HepG2 (cell line): ENCODE measurements at regions not wholly inside any gene's neighbourhood (a gene's known extent, or its start where the extent isn't known, plus 50 kb on each side); places are given as distances from the start of the nearest gene placed in this dataset.
"Not testable (repeated sequence)": the region's sequence is repeated elsewhere in the genome, so short reads cannot be mapped to it uniquely, and the experiment has no call there.

ENCODE experiments used
- ATAC-seq: fragments of 200-7000 bp; cut with Tn5 transposase; 3 replicates; pipeline ENCODE4 v1.9.1; 2020; ENCODE audit warnings: mild to moderate bottlenecking, moderate library complexity
- BruUV-seq: library from RNA; stranded (reverse); fragments of 400-500 nt; replicated peaks from 2 replicates; lab custom pipeline; 2021; lab: Mats Ljungman, UMichigan
- CTCF ChIA-PET: fragments of 300-600 bp; formaldehyde crosslinking; extraction: SDS; loops from one replicate; lab custom pipeline; 2021; ENCODE audit warnings: low total read pairs, inconsistent platforms, low intra/inter-chr PET ratio; lab: Yijun Ruan, JAX
- POLR2A ChIA-PET: fragments of 350-600 bp; sonication (Branson Sonifier 250); formaldehyde crosslinking; loops from one replicate; lab custom pipeline; 2020; ENCODE audit warnings: antibody characterized with exemption, inconsistent platforms; lab: Yijun Ruan, JAX
- DNase-seq: peaks from one replicate; pipeline ENCODE4 v3.0.0-alpha.2; 2015; ENCODE audit warnings: low spot score
- FAIRE-seq: peaks from 3 replicates; lab custom pipeline; 2011; peaks lifted over from hg19 to GRCh38; lab: Jason Lieb, UNC
- H2AFZ ChIP-seq: one replicate; pipeline ENCODE4 v1.6.1; 2011; ENCODE audit warnings: low read length, inconsistent platforms
- H3K27ac ChIP-seq: fragments of 300-600 bp; 3 replicates; pipeline ENCODE4 v1.8.0; 2011; ENCODE audit warnings: mixed run types, mild to moderate bottlenecking, mixed read lengths, low read length, inconsistent platforms; ENCODE audit not compliant: insufficient read depth; ENCODE audit errors: extremely low read length
- H3K27me3 ChIP-seq, 2 experiments: fragments of 200-600 bp in 1 of 2; 2 replicates in 1 of 2; 3 replicates in 1 of 2; pipeline versions ENCODE4 v1.6.0 to v1.8.0; 2011; ENCODE audit warnings: low read length in 2 of 2, mild to moderate bottlenecking in 2 of 2, moderate library complexity in 2 of 2, inconsistent platforms in 1 of 2; ENCODE audit not compliant: insufficient read depth in 2 of 2, control insufficient read depth in 1 of 2
- H3K36me3 ChIP-seq, 2 experiments: fragments of 200-600 bp in 1 of 2; replicated peaks in 1 of 2; 2 replicates in 1 of 2; 3 replicates in 1 of 2; pipeline versions ENCODE4 v1.5.1 to v1.8.0; 2011; ENCODE audit warnings: low read length in 2 of 2, inconsistent platforms in 1 of 2; ENCODE audit not compliant: insufficient read depth in 2 of 2, control insufficient read depth in 1 of 2
- H3K4me1 ChIP-seq: 2 replicates; pipeline ENCODE4 v1.5.1; 2012; ENCODE audit warnings: low read length, inconsistent platforms; ENCODE audit not compliant: insufficient read depth
- H3K4me2 ChIP-seq: 2 replicates; pipeline ENCODE4 v1.6.0; 2011; ENCODE audit warnings: low read depth, low read length, inconsistent platforms
- H3K4me3 ChIP-seq, 3 experiments: fragments of 200-600 bp in 1 of 3; sonication (generic), shearing (Covaris generic) in 1 of 3; replicated peaks in 1 of 3; 2 replicates each; pipeline ENCODE4 v1.5.1; 2011 to 2016; ENCODE audit warnings: low read length in 3 of 3, inconsistent platforms in 2 of 3, low read depth in 2 of 3, mild to moderate bottlenecking in 2 of 3, control low read depth in 1 of 3, mixed read lengths in 1 of 3; ENCODE audit not compliant: insufficient read depth in 1 of 3
- H3K79me2 ChIP-seq: one replicate; pipeline ENCODE4 v1.6.1; 2011; ENCODE audit warnings: low read length, inconsistent platforms; ENCODE audit not compliant: insufficient read depth
- H3K9ac ChIP-seq: 2 replicates; pipeline ENCODE4 v1.6.0; 2011; ENCODE audit warnings: mild to moderate bottlenecking, low read depth, low read length, inconsistent platforms; ENCODE audit not compliant: insufficient read depth
- H3K9me3 ChIP-seq: 2 replicates; pipeline ENCODE4 v1.5.1; 2012; ENCODE audit warnings: mild to moderate bottlenecking, low read length
- H4K20me1 ChIP-seq: 2 replicates; pipeline ENCODE4 v1.6.0; 2011; ENCODE audit warnings: inconsistent platforms, mild to moderate bottlenecking, low read length, moderate library complexity; ENCODE audit not compliant: insufficient read depth
- BORCS8-MEF2B ChIP-seq: sonication (generic); formaldehyde crosslinking; IDR thresholded peaks from 2 replicates; pipeline ENCODE4 v1.8.0; 2022; ENCODE audit warnings: mild to moderate bottlenecking, missing genetic modification reagents
- HOXA7 ChIP-seq: sonication (generic); formaldehyde crosslinking; IDR thresholded peaks from 2 replicates; pipeline ENCODE4 v1.8.1; 2022; ENCODE audit warnings: mild to moderate bottlenecking, missing genetic modification reagents, moderate library complexity
- ISL2 ChIP-seq: sonication (generic); formaldehyde crosslinking; IDR thresholded peaks from 2 replicates; pipeline ENCODE4 v1.5.0; 2020; ENCODE audit warnings: missing genetic modification reagents
- JUND ChIP-seq: sonication (generic); formaldehyde crosslinking; IDR thresholded peaks from 2 replicates; pipeline ENCODE4 v1.8.0; 2022; ENCODE audit warnings: mild to moderate bottlenecking, missing genetic modification reagents
- KLF12 ChIP-seq: sonication (generic); formaldehyde crosslinking; IDR thresholded peaks from 2 replicates; pipeline ENCODE4 v1.4.0; 2020; ENCODE audit warnings: missing genetic modification reagents, borderline replicate concordance
- KLF9 ChIP-seq: IDR thresholded peaks from 2 replicates; pipeline ENCODE4 v1.6.1; 2016; ENCODE audit warnings: low read depth
- NFIB ChIP-seq: sonication (generic); formaldehyde crosslinking; IDR thresholded peaks from 2 replicates; pipeline ENCODE4 v1.9.0; 2021; ENCODE audit warnings: missing genetic modification reagents, mild to moderate bottlenecking, borderline replicate concordance
- PITX1 ChIP-seq: sonication (generic); formaldehyde crosslinking; IDR thresholded peaks from 2 replicates; pipeline ENCODE4 v1.5.1; 2020; ENCODE audit warnings: mild to moderate bottlenecking, missing genetic modification reagents
- RAD51 ChIP-seq: fragments of 450-650 bp; IDR thresholded peaks from 2 replicates; pipeline ENCODE4 v1.6.1; 2016; ENCODE audit warnings: borderline replicate concordance
- SALL2 ChIP-seq: sonication (generic); formaldehyde crosslinking; IDR thresholded peaks from 2 replicates; pipeline ENCODE4 v1.8.1; 2023; ENCODE audit warnings: mild to moderate bottlenecking, missing genetic modification reagents, inconsistent platforms
- SIN3B ChIP-seq: fragments of 150-350 bp; IDR thresholded peaks from 2 replicates; pipeline ENCODE4 v1.6.1; 2014; ENCODE audit warnings: low read length
- SOX13 ChIP-seq, 3 experiments: fragments of 450-650 bp in 1 of 3; sonication (generic) in 1 of 3; formaldehyde crosslinking in 1 of 3; IDR thresholded peaks in 2 of 3; conservative IDR thresholded peaks in 1 of 3; 2 replicates each; pipeline versions ENCODE4 v1.5.0 to v1.6.1; 2016 to 2020; ENCODE audit warnings: antibody characterized with exemption in 1 of 3, mild to moderate bottlenecking in 1 of 3, missing compliant biosample characterization in 1 of 3, missing genetic modification reagents in 1 of 3, moderate library complexity in 1 of 3
- TEAD3 ChIP-seq: optimal IDR thresholded peaks from 2 replicates; pipeline ENCODE3; 2016; ENCODE audit warnings: borderline replicate concordance
- TP53 ChIP-seq: sonication (generic); formaldehyde crosslinking; conservative IDR thresholded peaks from 2 replicates; pipeline ENCODE4 v1.4.0; 2020; ENCODE audit warnings: missing genetic modification reagents
- ZNF225 ChIP-seq: sonication (generic); formaldehyde crosslinking; IDR thresholded peaks from 2 replicates; pipeline ENCODE4 v1.4.0; 2020; ENCODE audit warnings: mild to moderate bottlenecking, missing genetic modification reagents
- ZNF383 ChIP-seq: sonication (generic); formaldehyde crosslinking; IDR thresholded peaks from 2 replicates; pipeline ENCODE4 v1.4.0; 2020; ENCODE audit warnings: missing genetic modification reagents, mild to moderate bottlenecking, borderline replicate concordance
- ZNF501 ChIP-seq: sonication (generic); formaldehyde crosslinking; IDR thresholded peaks from 2 replicates; pipeline ENCODE4 v1.5.1; 2020; ENCODE audit warnings: mild to moderate bottlenecking, moderate library complexity, missing genetic modification reagents
- ZNF761 ChIP-seq: sonication (generic); formaldehyde crosslinking; conservative IDR thresholded peaks from 2 replicates; pipeline ENCODE4 v1.4.0; 2020; ENCODE audit warnings: mild to moderate bottlenecking, missing genetic modification reagents
- ZSCAN29 ChIP-seq: sonication (generic); formaldehyde crosslinking; conservative IDR thresholded peaks from 2 replicates; pipeline ENCODE4 v1.4.0; 2020; ENCODE audit warnings: mild to moderate bottlenecking, missing genetic modification reagents
- WGBS: methylation state at CpG from one replicate; pipeline ENCODE4 v1.1.6; 2017; ENCODE audit warnings: low lambda C conversion rate; 5-methylcytosine and 5-hydroxymethylcytosine counted together
- in situ Hi-C: cut with HindIII; loops from 2 replicates; pipeline ENCODE4 v1.10.0; 2017; ENCODE audit warnings: low pct_unique_long_range_greater_than_20kb; ENCODE audit not compliant: extremely low pct_ligation_motif_present
- intact Hi-C: fragments of 100-400 bp; cut with micrococcal nuclease; formaldehyde crosslinking; loops from one replicate; pipeline ENCODE4 v1.10.0; 2022; ENCODE audit not compliant: unreplicated experiment
- TF ChIP-seq, protein P1 (sequence below): IDR thresholded peaks from 2 replicates; pipeline ENCODE4 v1.6.1; 2016
- TF ChIP-seq, protein P2 (sequence below): sonication (generic); formaldehyde crosslinking; conservative IDR thresholded peaks from 2 replicates; pipeline ENCODE4 v1.4.0; 2020; ENCODE audit warnings: missing genetic modification reagents

DNA sequence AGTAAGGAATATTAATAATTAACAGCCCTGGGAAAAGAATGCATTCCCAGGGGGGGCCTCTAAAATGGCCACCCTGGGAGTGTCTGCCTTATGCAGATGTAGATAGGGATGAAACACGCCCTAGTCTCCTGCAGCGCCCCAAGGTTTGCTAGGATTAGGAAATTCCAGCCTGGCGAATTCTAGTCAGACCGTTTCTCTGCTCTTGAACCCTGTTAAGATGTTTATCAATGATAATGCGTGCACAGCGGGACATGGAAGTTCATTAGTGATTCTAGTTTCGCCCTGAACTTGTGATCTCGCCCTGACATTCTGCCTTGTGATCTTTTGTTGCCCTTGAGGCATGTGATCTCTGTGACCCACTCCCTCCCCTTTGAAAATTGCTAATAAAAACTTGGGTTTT, 95.1 kb upstream of the UGP2 start (continued):
- not testable (repeated sequence) for TF ChIP-seq SOX13 (IDR thresholded peaks at IDR 0.05)
- TF ChIP-seq SOX13 (CRISPR knock-in tag; conservative IDR thresholded peaks at IDR 0.05 in 1 of 2, IDR thresholded peaks at IDR 0.05 in 1 of 2) = peak in 1 of 2 experiments; percentile 4; a peak in 1 of 4 replicates
- TF ChIP-seq ISL2 (CRISPR knock-in tag) = peak; percentile 53; the same call in 1 of the 2 replicates
- peak; percentile 48; the same call in 1 of the 2 replicates for TF ChIP-seq TP53 (CRISPR knock-in tag)
- TF ChIP-seq, protein P1, sequence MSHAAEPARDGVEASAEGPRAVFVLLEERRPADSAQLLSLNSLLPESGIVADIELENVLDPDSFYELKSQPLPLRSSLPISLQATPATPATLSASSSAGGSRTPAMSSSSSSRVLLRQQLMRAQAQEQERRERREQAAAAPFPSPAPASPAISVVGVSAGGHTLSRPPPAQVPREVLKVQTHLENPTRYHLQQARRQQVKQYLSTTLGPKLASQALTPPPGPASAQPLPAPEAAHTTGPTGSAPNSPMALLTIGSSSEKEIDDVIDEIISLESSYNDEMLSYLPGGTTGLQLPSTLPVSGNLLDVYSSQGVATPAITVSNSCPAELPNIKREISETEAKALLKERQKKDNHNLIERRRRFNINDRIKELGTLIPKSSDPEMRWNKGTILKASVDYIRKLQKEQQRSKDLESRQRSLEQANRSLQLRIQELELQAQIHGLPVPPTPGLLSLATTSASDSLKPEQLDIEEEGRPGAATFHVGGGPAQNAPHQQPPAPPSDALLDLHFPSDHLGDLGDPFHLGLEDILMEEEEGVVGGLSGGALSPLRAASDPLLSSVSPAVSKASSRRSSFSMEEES = peak; percentile 35; the same call in 1 of the 2 replicates
- TF ChIP-seq PITX1 = peak; percentile 42; the same call in 1 of the 2 replicates
- TF ChIP-seq TEAD3 (CRISPR knock-in tag) = peak; percentile 25

DNA sequence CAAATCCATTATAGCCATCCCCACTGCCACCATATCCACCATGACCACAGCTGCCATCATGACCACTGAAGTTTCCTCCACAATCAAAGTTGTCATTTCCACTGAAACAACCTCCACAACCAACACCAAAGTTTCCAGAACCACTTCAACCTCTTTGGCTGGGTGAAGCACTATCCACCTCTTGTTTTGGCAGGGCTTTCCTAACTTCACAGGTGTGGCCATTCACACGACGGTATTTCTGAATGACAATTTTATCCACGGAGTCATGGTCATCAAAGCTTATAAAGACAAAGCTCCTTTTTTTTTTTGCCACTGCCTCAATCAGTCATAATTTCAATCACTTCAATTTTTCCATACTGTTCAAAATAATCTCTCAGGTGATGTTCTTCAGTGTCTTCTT, 89.8 kb upstream of the UGP2 start:
- ChIA-PET POLR2A (no interaction called here), CTCF (no interaction called here)
- ATAC-seq (no peak), FAIRE-seq (no peak), DNase-seq (no peak)
- Histone ChIP-seq H3K9me3 (0 out of 2 replicates have a peak, but pooled peaks cover 4% of the 10 kb centered on the region), H3K4me3 (no peak overlapping the region), H3K27ac (no peak overlapping the region), H3K4me1 (peaks cover 13% of the 10 kb centered on the region), H3K79me2 (no peaks in the 10 kb centered on the region), H3K4me2 (no peak overlapping the region), H3K9ac (no peak overlapping the region), H2AFZ (no peak overlapping the region), H3K27me3 (no peaks in the 10 kb centered on the region), H3K36me3 (no peaks in the 10 kb centered on the region), H4K20me1 (no peaks in the 10 kb centered on the region)
- in situ Hi-C loops = no loop called here
- BruUV-seq = no TSS peak
- WGBS = 30% methylated on average over 3 of the region's 3 CpGs
- intact Hi-C loops = loop anchor here (2.0 kb wide), 1 partner anchor 15 kb away; no protein-coding TSS in a partner anchor
- TF ChIP-seq JUND (CRISPR knock-in tag) (no peak), BORCS8-MEF2B (CRISPR knock-in tag) (no peak), NFIB (no peak), KLF12 (CRISPR knock-in tag) (no peak), HOXA7 (CRISPR knock-in tag) (no peak), SALL2 (CRISPR knock-in tag) (no peak), ZSCAN29 (CRISPR knock-in tag) (no peak), ZNF225 (no peak), RAD51 (no peak), KLF9 (CRISPR knock-in tag) (no peak), ZNF501 (no peak), ZNF383 (CRISPR knock-in tag) (no peak), SIN3B (no peak), ZNF761 (no peak)
- TF ChIP-seq, protein P2, sequence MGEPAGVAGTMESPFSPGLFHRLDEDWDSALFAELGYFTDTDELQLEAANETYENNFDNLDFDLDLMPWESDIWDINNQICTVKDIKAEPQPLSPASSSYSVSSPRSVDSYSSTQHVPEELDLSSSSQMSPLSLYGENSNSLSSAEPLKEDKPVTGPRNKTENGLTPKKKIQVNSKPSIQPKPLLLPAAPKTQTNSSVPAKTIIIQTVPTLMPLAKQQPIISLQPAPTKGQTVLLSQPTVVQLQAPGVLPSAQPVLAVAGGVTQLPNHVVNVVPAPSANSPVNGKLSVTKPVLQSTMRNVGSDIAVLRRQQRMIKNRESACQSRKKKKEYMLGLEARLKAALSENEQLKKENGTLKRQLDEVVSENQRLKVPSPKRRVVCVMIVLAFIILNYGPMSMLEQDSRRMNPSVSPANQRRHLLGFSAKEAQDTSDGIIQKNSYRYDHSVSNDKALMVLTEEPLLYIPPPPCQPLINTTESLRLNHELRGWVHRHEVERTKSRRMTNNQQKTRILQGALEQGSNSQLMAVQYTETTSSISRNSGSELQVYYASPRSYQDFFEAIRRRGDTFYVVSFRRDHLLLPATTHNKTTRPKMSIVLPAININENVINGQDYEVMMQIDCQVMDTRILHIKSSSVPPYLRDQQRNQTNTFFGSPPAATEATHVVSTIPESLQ (CRISPR knock-in tag) = no peak
